ENCODE measurements at regions not wholly inside any gene's neighbourhood (a gene's known extent, or its start where the extent isn't known, plus 50 kb on each side); places are given as distances from the start of the nearest gene placed in this dataset.
A peak's percentile ranks its signal among the peaks of the same experiment; 100 is the strongest.

GRCh38 chr2:19300961-19301360 is 57.5 kb downstream of the OSR1 start:
- no peak for DNase-seq (ENCODE audit: low read depth in 4 of 4, low spot score in 3 of 4)

DNA sequence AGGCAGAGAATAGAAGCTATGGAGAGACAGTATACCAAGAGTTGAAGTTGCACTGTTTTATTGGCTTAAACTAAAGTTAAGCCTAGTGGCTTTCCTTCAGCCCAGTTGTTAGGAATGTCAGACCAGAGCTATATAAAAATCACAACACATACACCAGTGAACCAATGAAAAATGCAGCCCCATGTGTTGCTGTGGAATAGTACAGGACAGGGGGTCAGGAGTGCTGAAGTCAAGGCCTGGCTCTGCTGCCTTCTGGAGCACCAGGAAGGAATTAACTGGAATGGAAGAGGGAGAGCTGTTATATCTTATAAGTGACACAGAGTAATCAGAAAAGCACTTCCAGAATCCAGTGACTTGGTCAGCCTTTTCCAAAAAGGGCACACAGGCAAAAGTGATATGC is 58.9 kb downstream of the OSR1 start:
- DNase-seq (ENCODE audit: low read depth in 4 of 4, low spot score in 3 of 4): no peak

DNA sequence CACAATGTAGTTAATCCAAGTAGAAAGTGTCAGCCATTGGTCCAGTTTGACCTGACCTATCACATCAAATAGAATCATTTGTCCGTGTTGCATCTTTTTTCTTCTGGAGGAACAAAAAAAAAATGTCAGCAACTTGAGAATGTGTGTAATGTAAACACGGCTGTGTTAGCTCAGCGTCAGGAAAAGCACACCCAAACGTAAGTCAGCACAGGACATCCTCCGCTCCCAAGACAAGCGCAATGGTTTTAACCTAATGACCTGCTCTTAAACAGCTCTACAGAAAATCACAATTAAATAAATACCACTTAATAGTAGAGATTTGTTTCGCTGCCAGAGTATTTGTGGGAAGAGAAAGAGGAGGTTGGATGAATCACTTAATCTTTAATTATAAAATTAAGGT is 59.4 kb downstream of the OSR1 start:
- DNase-seq (ENCODE audit: low read depth in 4 of 4, low spot score in 3 of 4): no peak

- no peak for DNase-seq (ENCODE audit: low read depth in 4 of 4, low spot score in 3 of 4)
These were observed 60.7 kb downstream of the OSR1 start for GRCh38 chr2:19297716-19298115.

DNA sequence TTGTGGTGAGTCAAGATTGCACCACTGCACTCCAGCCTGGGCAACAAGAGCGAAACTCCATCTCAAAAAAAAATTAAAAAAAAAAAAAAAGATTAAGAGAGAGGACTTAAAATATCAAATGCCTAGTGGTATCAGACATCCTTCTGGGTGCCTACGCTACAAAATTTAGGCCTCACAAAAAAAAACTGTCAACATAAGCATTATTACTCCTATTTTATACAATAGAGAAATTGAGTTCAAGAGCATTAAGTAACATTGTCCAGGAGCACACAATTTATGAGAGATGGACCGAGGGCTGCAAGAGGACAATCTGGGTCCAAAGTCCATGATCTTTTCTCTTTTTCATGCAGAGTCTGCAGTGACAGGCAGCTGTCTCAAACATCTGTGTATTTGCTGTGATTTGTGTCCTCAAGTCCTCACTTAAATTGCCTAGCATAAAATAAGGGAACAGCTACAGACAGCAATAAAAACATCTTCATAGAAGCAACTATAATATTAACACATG is 62.4 kb downstream of the OSR1 start:
- DNase-seq (ENCODE audit: low read depth in 4 of 4, low spot score in 3 of 4): no peak

DNA sequence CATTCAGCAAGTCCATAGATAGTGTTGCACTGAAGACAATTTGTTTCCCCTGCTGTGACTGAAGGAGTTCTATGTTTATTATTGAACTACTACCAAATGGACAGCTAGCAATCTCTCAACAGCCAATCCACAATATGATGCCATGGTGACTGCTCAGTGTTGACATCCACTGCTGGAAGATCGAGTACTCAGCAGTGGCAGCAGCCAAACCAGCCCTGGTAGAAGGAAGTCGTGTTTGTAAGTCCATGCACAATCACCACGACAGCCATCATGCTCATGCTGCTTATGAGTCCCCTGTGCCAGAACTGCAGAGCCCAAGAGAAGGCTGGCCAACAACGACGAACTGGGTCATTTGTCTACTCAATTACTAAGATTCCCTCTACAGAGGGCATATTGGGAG is 66.4 kb downstream of the OSR1 start:
- no peak for DNase-seq (ENCODE audit: low read depth in 4 of 4, low spot score in 3 of 4)

DNA sequence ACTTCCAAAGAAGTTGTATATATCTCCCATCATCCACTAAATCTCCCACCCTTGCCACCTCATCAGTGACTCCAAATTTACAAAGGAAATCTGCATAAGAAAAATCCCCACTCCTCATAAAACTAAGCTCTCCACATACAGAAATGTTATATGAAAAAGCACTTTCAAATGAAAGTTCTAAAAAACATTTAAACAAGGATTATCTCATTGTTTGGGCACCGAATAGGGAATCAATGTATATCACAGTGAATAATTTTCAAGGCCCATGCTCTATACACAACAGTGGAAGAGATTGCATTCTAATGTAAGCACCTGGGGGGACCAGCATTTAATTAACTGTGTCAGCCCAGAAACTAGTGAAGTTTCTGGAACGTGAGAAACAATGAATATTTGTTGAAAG is 70.1 kb downstream of the OSR1 start:
- DNase-seq (ENCODE audit: low read depth in 4 of 4, low spot score in 3 of 4): no peak

DNA sequence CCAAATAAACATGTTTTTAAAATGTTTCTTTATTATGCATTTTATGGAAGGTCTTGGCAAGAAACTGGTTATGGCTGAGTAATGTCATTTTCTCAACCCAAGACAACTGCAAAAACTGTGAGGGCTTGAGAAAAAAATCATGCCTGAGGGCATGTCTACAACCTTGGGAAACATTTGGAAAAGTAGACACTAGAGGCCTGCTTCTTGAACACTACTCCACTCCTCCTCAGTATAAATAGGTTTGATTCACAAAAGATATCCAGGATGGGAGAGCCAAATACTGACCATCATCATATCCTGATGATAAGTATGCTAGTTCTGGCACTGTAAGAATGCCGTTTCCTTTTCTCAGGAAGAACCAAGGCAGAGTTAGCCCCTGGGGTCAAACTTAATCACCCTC is 71.1 kb downstream of the OSR1 start:
- DNase-seq (ENCODE audit: low read depth in 4 of 4, low spot score in 3 of 4): no peak

- DNase-seq (ENCODE audit: low read depth in 4 of 4, low spot score in 3 of 4): no peak
These were observed 76.1 kb downstream of the OSR1 start for GRCh38 chr2:19282305-19282704.

- DNase-seq (ENCODE audit: low read depth in 4 of 4, low spot score in 3 of 4): no peak
These were observed 84.0 kb downstream of the OSR1 start for GRCh38 chr2:19274439-19274838.

DNA sequence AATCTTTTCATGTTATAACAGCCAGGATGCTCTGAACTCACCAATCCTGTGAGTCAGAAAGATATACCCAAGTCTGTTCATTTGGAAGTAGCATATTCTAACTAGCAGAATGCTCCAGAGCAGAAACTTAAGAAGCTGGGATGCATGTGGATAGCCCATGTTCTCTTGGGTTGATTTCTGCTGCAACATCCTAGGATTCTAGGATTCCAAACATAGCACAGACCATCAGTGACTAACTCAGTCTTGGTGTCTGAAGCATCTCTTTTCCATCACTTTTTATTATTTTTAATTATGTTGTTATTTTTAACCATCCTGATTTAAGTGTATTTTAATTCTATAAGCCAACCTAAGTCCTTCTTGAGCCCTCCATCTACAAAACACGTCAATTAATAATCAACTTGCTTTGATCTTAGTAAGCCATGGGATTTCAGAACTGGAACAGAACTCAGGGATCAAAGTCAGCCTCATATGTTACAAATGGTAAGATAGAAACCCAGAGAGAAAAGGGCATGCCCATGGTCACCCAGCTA is 85.4 kb downstream of the OSR1 start:
- DNase-seq (ENCODE audit: low read depth in 4 of 4, low spot score in 3 of 4): no peak

GRCh38 chr2:19272039-19272438 is 86.4 kb downstream of the OSR1 start:
- no peak for DNase-seq (ENCODE audit: low read depth in 4 of 4, low spot score in 3 of 4)

DNA sequence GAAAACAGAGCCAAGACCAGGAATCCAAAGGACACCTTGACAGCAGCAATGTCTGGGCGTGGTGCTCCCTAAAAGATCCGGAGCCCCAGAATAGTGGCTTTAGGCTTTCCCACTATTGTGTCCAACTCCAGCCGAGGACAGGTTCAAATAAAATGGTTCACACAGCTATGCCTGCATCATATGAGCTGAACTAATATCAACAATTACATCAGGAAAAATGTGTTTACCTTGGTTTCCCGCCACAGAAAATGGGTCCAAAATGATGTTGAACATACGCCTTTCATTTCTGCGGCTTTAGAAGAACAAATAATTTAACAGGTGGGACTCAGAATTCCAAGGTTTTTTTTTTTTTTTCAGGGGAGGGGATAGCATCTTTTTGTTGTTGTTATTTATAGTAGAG is 93.6 kb downstream of the OSR1 start:
- no peak for DNase-seq (ENCODE audit: low read depth in 4 of 4, low spot score in 3 of 4)

DNA sequence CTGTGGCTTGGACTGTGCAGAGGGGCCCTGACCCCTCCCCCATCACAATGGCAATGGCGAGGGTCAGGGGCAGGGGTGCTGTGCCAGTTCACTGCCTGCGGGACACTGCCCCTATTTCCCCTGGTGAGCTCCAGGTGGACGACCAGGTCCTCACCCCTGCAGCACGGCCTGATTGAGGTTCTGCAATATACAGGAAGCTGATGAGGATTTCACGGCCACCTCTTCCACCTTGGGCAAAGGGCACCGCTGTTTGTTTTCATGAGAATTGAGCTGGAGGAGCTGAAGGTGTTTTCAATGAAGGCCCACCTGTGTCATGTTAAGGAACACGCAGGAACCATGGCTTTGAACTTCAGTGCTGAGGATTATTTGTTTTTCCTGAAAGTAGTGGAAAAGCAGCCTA is 96.3 kb downstream of the OSR1 start:
- no peak for DNase-seq (ENCODE audit: low read depth in 4 of 4, low spot score in 3 of 4)

GRCh38 chr2:19261061-19261460 is 97.4 kb downstream of the OSR1 start:
- DNase-seq (ENCODE audit: low read depth in 4 of 4, low spot score in 3 of 4): no peak

GRCh38 chr2:19256121-19256601 is 102.3 kb downstream of the OSR1 start:
- peak in 2 of 4 donors; percentile 16 to 25 for DNase-seq (ENCODE audit: low read depth in 4 of 4, low spot score in 3 of 4)

GRCh38 chr2:19255481-19255880 is 102.9 kb downstream of the OSR1 start:
- no peak for DNase-seq (ENCODE audit: low read depth in 4 of 4, low spot score in 3 of 4)

DNA sequence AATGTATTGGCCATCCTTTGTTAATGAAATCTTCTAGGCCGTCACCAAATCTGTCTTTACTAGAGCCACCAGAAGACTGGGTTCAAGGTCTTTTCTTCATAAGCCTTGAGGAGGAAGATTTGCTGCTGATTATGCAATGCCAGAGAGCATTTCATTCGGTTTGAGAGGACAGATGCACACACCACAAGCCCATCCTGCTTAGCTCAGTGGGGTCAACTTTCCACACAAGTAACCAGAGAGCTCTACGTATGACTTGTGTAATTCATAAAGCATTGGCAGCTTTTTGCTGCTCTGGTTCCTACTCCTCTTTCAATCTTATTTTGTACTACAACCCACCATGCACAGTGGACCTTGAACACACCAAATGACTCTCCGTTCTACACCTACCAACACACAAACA is 106.9 kb downstream of the OSR1 start:
- no peak for DNase-seq (ENCODE audit: low read depth in 4 of 4, low spot score in 3 of 4)

GRCh38 chr2:19250906-19251305 is 107.5 kb downstream of the OSR1 start:
- DNase-seq (ENCODE audit: low read depth in 4 of 4, low spot score in 3 of 4): no peak

GRCh38 chr2:19247186-19247585 is 111.2 kb downstream of the OSR1 start:
- DNase-seq (ENCODE audit: low read depth in 4 of 4, low spot score in 3 of 4): no peak

- peak in 1 of 4 donors; percentile 18 for DNase-seq (ENCODE audit: low read depth in 4 of 4, low spot score in 3 of 4)
These were observed 111.9 kb downstream of the OSR1 start for GRCh38 chr2:19246496-19246895.

GRCh38 chr2:19244460-19245363 is 113.7 kb downstream of the OSR1 start:
- DNase-seq (ENCODE audit: low read depth in 4 of 4, low spot score in 3 of 4): no peak
